HEK293 (cell line): ENCODE measurements at regions not wholly inside any gene's neighbourhood (a gene's known extent, or its start where the extent isn't known, plus 50 kb on each side); places are given as distances from the start of the nearest gene placed in this dataset.

Experiments used
- HOXD13 ChIP-seq: sonication (generic); formaldehyde crosslinking; IDR thresholded peaks from 2 replicates; pipeline ENCODE4 v1.8.0; 2022; ENCODE audit warnings: missing genetic modification reagents, borderline replicate concordance
- KLF16 ChIP-seq: fragments of 450-650 bp; formaldehyde crosslinking; IDR thresholded peaks from 2 replicates; pipeline ENCODE4 v1.5.1; 2017; ENCODE audit warnings: missing biosample characterization, missing genetic modification characterization
- KLF8 ChIP-seq: fragments of 450-650 bp; formaldehyde crosslinking; IDR thresholded peaks from 2 replicates; pipeline ENCODE4 v1.5.1; 2016; ENCODE audit warnings: missing biosample characterization, missing genetic modification characterization
- SALL2 ChIP-seq: fragments of 450-650 bp; formaldehyde crosslinking; IDR thresholded peaks from 2 replicates; pipeline ENCODE4 v1.5.0; 2017; ENCODE audit warnings: missing biosample characterization, mild to moderate bottlenecking, missing genetic modification characterization, borderline replicate concordance
- SETDB1 ChIP-seq: IDR thresholded peaks from one replicate; pipeline ENCODE4 v1.6.1; 2017; ENCODE audit warnings: mild to moderate bottlenecking, low read length, moderate library complexity, mixed read lengths; ENCODE audit not compliant: insufficient read length
- SP2 ChIP-seq: fragments of 450-650 bp; formaldehyde crosslinking; IDR thresholded peaks from 2 replicates; pipeline ENCODE4 v1.5.1; 2016; ENCODE audit warnings: missing biosample characterization, missing genetic modification characterization
- TCF7L2 ChIP-seq: IDR thresholded peaks from 2 replicates; pipeline ENCODE4 v1.6.1; 2011; ENCODE audit warnings: low read depth, mild to moderate bottlenecking, inconsistent platforms, low read length, moderate library complexity, borderline replicate concordance
- ZBTB8A ChIP-seq: fragments of 450-650 bp; formaldehyde crosslinking; IDR thresholded peaks from 2 replicates; pipeline ENCODE4 v1.5.1; 2016; ENCODE audit warnings: missing biosample characterization, missing genetic modification characterization
- ZNF239 ChIP-seq: fragments of 450-650 bp; formaldehyde crosslinking; IDR thresholded peaks from 2 replicates; pipeline ENCODE4 v1.5.1; 2016; ENCODE audit warnings: missing biosample characterization, missing genetic modification characterization
- ZNF292 ChIP-seq: fragments of 450-650 bp; formaldehyde crosslinking; IDR thresholded peaks from 2 replicates; pipeline ENCODE4 v1.5.1; 2016; ENCODE audit warnings: low read depth, missing biosample characterization, missing genetic modification characterization, borderline replicate concordance
- ZNF416 ChIP-seq: fragments of 450-650 bp; formaldehyde crosslinking; IDR thresholded peaks from 2 replicates; pipeline ENCODE4 v1.5.1; 2016; ENCODE audit warnings: missing biosample characterization, missing genetic modification characterization
- ZNF426 ChIP-seq: fragments of 450-650 bp; formaldehyde crosslinking; IDR thresholded peaks from 2 replicates; pipeline ENCODE4 v1.5.1; 2017; ENCODE audit warnings: missing biosample characterization, missing genetic modification characterization, mild to moderate bottlenecking, inconsistent platforms, moderate library complexity
- ZNF530 ChIP-seq: fragments of 450-650 bp; formaldehyde crosslinking; IDR thresholded peaks from 2 replicates; pipeline ENCODE4 v1.5.1; 2016; ENCODE audit warnings: low read depth, missing biosample characterization, missing genetic modification characterization
- ZNF548 ChIP-seq: fragments of 450-650 bp; formaldehyde crosslinking; IDR thresholded peaks from 2 replicates; pipeline ENCODE4 v1.5.1; 2016; ENCODE audit warnings: missing biosample characterization, missing genetic modification characterization
- ZNF555 ChIP-seq: fragments of 450-650 bp; formaldehyde crosslinking; conservative IDR thresholded peaks from 2 replicates; pipeline ENCODE4 v1.5.1; 2017; ENCODE audit warnings: missing biosample characterization, mild to moderate bottlenecking, missing genetic modification characterization, inconsistent platforms
- ZNF571 ChIP-seq: fragments of 450-650 bp; formaldehyde crosslinking; IDR thresholded peaks from 2 replicates; pipeline ENCODE4 v1.5.0; 2017; ENCODE audit warnings: missing biosample characterization, missing genetic modification characterization
- ZNF596 ChIP-seq: fragments of 450-650 bp; IDR thresholded peaks from 2 replicates; pipeline ENCODE4 v1.5.0; 2018; ENCODE audit warnings: missing biosample characterization, mild to moderate bottlenecking, missing genetic modification characterization, moderate library complexity
- ZNF677 ChIP-seq: fragments of 450-650 bp; IDR thresholded peaks from 2 replicates; pipeline ENCODE4 v1.5.0; 2018; ENCODE audit warnings: missing biosample characterization, mild to moderate bottlenecking, missing genetic modification characterization, moderate library complexity
- ZNF830 ChIP-seq: fragments of 450-650 bp; IDR thresholded peaks from 2 replicates; pipeline ENCODE4 v1.5.0; 2018; ENCODE audit warnings: missing biosample characterization, missing genetic modification characterization, low read depth, mild to moderate bottlenecking, moderate library complexity
- ZNF843 ChIP-seq: fragments of 450-650 bp; formaldehyde crosslinking; IDR thresholded peaks from 2 replicates; pipeline ENCODE4 v1.5.1; 2016; ENCODE audit warnings: missing biosample characterization, missing genetic modification characterization
- ZSCAN23 ChIP-seq: fragments of 450-650 bp; formaldehyde crosslinking; IDR thresholded peaks from 2 replicates; pipeline ENCODE4 v1.5.1; 2016; ENCODE audit warnings: missing biosample characterization, missing genetic modification characterization
- TF ChIP-seq, protein P1 (sequence below): fragments of 450-650 bp; formaldehyde crosslinking; IDR thresholded peaks from 2 replicates; pipeline ENCODE4 v1.5.1; 2016; ENCODE audit warnings: missing biosample characterization, missing genetic modification characterization
- TF ChIP-seq, protein P2 (sequence below): fragments of 450-650 bp; formaldehyde crosslinking; IDR thresholded peaks from 2 replicates; pipeline ENCODE4 v1.5.1; 2016; ENCODE audit warnings: missing biosample characterization, missing genetic modification characterization
- TF ChIP-seq, protein P3 (sequence below): fragments of 450-650 bp; formaldehyde crosslinking; IDR thresholded peaks from 2 replicates; pipeline ENCODE4 v1.5.1; 2016; ENCODE audit warnings: missing biosample characterization, missing genetic modification characterization
- TF ChIP-seq, protein P4 (sequence below): fragments of 450-650 bp; formaldehyde crosslinking; IDR thresholded peaks from 2 replicates; pipeline ENCODE4 v1.5.1; 2016; ENCODE audit warnings: missing biosample characterization, missing genetic modification characterization
- TF ChIP-seq, protein P5 (sequence below): fragments of 450-650 bp; formaldehyde crosslinking; IDR thresholded peaks from 2 replicates; pipeline ENCODE4 v1.5.1; 2016; ENCODE audit warnings: missing biosample characterization, missing genetic modification characterization
- TF ChIP-seq, protein P6 (sequence below): fragments of 450-650 bp; formaldehyde crosslinking; IDR thresholded peaks from 2 replicates; pipeline ENCODE4 v1.5.1; 2016; ENCODE audit warnings: missing biosample characterization, missing genetic modification characterization
- TF ChIP-seq, protein P7 (sequence below): fragments of 450-650 bp; formaldehyde crosslinking; IDR thresholded peaks from 2 replicates; pipeline ENCODE4 v1.5.1; 2017; ENCODE audit warnings: missing biosample characterization, missing genetic modification characterization
- TF ChIP-seq, protein P8 (sequence below): fragments of 450-650 bp; formaldehyde crosslinking; IDR thresholded peaks from 2 replicates; pipeline ENCODE4 v1.5.1; 2016; ENCODE audit warnings: missing biosample characterization, missing genetic modification characterization

DNA sequence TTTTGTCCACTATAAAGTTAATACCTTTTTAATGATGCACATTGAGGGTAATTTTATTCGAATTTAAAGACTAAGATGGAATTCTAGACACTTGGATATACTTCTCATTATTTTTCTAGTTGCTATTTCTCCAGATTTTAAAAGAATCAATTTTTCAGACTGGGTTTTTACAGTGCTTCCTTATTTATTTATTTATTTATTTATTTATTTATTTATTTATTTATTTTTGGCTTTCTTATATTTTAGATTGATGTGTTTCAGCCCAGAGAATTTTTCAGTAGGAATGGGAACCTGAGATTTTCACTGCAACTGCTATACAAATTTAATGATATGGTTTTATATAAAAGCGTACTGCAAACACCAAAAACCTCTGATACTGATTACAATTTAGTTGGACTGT is 448.7 kb downstream of the ZPLD1 start (continued):
- TF ChIP-seq ZNF596 (tag by site-specific recombination) (no peak), ZNF555 (tag by site-specific recombination) (peak; percentile 33; the same call in 1 of the 2 replicates), ZNF292 (tag by site-specific recombination) (no peak), SALL2 (no peak), ZBTB8A (tag by site-specific recombination) (no peak), ZNF830 (tag by site-specific recombination) (no peak), ZNF426 (tag by site-specific recombination) (peak; percentile 52), HOXD13 (CRISPR knock-in tag) (no peak), ZNF530 (tag by site-specific recombination) (no peak), ZNF677 (tag by site-specific recombination) (no peak), ZNF843 (tag by site-specific recombination) (no peak), ZNF571 (tag by site-specific recombination) (no peak), ZNF548 (tag by site-specific recombination) (no peak), KLF8 (tag by site-specific recombination) (no peak), ZNF239 (tag by site-specific recombination) (no peak), TCF7L2 (no peak), ZNF416 (no peak), SETDB1 (no peak), ZSCAN23 (no peak), KLF16 (tag by site-specific recombination) (no peak), SP2 (tag by site-specific recombination) (no peak)
- TF ChIP-seq, protein P1, sequence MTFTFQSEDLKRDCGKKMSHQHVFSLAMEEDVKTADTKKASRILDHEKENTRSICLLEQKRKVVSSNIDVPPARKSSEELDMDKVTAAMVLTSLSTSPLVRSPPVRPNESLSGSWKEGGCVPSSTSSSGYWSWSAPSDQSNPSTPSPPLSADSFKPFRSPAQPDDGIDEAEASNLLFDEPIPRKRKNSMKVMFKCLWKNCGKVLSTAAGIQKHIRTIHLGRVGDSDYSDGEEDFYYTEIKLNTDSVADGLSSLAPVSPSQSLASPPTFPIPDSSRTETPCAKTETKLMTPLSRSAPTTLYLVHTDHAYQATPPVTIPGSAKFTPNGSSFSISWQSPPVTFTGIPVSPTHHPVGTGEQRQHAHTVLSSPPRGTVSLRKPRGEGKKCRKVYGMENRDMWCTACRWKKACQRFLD (tag by site-specific recombination), result no peak
- TF ChIP-seq, protein P2, sequence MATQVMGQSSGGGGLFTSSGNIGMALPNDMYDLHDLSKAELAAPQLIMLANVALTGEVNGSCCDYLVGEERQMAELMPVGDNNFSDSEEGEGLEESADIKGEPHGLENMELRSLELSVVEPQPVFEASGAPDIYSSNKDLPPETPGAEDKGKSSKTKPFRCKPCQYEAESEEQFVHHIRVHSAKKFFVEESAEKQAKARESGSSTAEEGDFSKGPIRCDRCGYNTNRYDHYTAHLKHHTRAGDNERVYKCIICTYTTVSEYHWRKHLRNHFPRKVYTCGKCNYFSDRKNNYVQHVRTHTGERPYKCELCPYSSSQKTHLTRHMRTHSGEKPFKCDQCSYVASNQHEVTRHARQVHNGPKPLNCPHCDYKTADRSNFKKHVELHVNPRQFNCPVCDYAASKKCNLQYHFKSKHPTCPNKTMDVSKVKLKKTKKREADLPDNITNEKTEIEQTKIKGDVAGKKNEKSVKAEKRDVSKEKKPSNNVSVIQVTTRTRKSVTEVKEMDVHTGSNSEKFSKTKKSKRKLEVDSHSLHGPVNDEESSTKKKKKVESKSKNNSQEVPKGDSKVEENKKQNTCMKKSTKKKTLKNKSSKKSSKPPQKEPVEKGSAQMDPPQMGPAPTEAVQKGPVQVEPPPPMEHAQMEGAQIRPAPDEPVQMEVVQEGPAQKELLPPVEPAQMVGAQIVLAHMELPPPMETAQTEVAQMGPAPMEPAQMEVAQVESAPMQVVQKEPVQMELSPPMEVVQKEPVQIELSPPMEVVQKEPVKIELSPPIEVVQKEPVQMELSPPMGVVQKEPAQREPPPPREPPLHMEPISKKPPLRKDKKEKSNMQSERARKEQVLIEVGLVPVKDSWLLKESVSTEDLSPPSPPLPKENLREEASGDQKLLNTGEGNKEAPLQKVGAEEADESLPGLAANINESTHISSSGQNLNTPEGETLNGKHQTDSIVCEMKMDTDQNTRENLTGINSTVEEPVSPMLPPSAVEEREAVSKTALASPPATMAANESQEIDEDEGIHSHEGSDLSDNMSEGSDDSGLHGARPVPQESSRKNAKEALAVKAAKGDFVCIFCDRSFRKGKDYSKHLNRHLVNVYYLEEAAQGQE, result no peak
- TF ChIP-seq, protein P3, sequence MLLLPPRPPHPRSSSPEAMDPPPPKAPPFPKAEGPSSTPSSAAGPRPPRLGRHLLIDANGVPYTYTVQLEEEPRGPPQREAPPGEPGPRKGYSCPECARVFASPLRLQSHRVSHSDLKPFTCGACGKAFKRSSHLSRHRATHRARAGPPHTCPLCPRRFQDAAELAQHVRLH (tag by site-specific recombination), result no peak
- TF ChIP-seq, protein P4, sequence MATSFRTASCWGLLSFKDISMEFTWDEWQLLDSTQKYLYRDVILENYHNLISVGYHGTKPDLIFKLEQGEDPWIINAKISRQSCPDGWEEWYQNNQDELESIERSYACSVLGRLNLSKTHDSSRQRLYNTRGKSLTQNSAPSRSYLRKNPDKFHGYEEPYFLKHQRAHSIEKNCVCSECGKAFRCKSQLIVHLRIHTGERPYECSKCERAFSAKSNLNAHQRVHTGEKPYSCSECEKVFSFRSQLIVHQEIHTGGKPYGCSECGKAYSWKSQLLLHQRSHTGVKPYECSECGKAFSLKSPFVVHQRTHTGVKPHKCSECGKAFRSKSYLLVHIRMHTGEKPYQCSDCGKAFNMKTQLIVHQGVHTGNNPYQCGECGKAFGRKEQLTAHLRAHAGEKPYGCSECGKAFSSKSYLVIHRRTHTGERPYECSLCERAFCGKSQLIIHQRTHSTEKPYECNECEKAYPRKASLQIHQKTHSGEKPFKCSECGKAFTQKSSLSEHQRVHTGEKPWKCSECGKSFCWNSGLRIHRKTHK (tag by site-specific recombination), result no peak
- TF ChIP-seq, protein P5, sequence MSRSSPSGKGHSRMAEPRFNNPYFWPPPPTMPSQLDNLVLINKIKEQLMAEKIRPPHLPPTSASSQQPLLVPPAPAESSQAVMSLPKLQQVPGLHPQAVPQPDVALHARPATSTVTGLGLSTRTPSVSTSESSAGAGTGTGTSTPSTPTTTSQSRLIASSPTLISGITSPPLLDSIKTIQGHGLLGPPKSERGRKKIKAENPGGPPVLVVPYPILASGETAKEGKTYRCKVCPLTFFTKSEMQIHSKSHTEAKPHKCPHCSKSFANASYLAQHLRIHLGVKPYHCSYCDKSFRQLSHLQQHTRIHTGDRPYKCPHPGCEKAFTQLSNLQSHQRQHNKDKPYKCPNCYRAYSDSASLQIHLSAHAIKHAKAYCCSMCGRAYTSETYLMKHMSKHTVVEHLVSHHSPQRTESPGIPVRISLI (tag by site-specific recombination), result no peak
- TF ChIP-seq, protein P6, sequence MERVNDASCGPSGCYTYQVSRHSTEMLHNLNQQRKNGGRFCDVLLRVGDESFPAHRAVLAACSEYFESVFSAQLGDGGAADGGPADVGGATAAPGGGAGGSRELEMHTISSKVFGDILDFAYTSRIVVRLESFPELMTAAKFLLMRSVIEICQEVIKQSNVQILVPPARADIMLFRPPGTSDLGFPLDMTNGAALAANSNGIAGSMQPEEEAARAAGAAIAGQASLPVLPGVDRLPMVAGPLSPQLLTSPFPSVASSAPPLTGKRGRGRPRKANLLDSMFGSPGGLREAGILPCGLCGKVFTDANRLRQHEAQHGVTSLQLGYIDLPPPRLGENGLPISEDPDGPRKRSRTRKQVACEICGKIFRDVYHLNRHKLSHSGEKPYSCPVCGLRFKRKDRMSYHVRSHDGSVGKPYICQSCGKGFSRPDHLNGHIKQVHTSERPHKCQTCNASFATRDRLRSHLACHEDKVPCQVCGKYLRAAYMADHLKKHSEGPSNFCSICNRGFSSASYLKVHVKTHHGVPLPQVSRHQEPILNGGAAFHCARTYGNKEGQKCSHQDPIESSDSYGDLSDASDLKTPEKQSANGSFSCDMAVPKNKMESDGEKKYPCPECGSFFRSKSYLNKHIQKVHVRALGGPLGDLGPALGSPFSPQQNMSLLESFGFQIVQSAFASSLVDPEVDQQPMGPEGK (tag by site-specific recombination), result no peak
- TF ChIP-seq, protein P7, sequence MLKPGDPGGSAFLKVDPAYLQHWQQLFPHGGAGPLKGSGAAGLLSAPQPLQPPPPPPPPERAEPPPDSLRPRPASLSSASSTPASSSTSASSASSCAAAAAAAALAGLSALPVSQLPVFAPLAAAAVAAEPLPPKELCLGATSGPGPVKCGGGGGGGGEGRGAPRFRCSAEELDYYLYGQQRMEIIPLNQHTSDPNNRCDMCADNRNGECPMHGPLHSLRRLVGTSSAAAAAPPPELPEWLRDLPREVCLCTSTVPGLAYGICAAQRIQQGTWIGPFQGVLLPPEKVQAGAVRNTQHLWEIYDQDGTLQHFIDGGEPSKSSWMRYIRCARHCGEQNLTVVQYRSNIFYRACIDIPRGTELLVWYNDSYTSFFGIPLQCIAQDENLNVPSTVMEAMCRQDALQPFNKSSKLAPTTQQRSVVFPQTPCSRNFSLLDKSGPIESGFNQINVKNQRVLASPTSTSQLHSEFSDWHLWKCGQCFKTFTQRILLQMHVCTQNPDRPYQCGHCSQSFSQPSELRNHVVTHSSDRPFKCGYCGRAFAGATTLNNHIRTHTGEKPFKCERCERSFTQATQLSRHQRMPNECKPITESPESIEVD (tag by site-specific recombination), result no peak
- TF ChIP-seq, protein P8, sequence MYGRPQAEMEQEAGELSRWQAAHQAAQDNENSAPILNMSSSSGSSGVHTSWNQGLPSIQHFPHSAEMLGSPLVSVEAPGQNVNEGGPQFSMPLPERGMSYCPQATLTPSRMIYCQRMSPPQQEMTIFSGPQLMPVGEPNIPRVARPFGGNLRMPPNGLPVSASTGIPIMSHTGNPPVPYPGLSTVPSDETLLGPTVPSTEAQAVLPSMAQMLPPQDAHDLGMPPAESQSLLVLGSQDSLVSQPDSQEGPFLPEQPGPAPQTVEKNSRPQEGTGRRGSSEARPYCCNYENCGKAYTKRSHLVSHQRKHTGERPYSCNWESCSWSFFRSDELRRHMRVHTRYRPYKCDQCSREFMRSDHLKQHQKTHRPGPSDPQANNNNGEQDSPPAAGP (tag by site-specific recombination), result no peak
